Right lobe of liver (tissue), 4 donors: ENCODE measurements at regions not wholly inside any gene's neighbourhood (a gene's known extent, or its start where the extent isn't known, plus 50 kb on each side); places are given as distances from the start of the nearest gene placed in this dataset.
"Not testable (repeated sequence)": the region's sequence is repeated elsewhere in the genome, so short reads cannot be mapped to it uniquely, and the experiment has no call there.

ENCODE experiments used
- POLR2A ChIP-seq: fragments of 450-650 bp; IDR thresholded peaks from one replicate; pipeline ENCODE4 v1.6.1; 2017; ENCODE audit warnings: antibody characterized with exemption, mild to moderate bottlenecking
- TF ChIP-seq, protein P1 (sequence below), 4 donors: fragments of 200-600 bp in 3 of 4; fragments of 450-650 bp in 1 of 4; IDR thresholded peaks; one replicate each; pipeline versions ENCODE4 v1.5.1 to v1.8.0; 2016 to 2022; ENCODE audit warnings: antibody characterized with exemption in 4 of 4, mild to moderate bottlenecking in 2 of 4
- donor health status: DM: no; HTN: no; CAD: no.
- donor health status: DM: no; HTN: no; CAD: no.
- donor health status: DM: no; HTN: yes; CAD: no.

DNA sequence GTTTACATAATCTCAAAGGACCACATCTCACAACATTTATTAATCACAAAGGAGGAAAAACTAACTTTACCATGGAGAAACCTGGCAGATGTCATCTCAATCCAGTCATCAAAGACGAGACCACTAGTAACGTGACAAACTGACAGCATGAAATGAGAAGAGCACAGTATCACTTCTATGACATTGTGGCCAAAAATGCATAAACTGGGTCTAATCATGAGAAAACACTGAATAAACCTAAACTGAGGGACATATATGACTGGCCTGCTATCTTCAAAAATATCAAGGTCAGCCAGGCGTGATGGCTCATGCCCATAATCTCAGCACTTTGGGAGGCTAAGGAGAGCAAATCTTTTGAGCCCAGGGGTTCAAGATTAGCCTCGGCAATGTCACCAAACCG is 619.0 kb downstream of the CDY1 start:
- TF ChIP-seq, protein P1, sequence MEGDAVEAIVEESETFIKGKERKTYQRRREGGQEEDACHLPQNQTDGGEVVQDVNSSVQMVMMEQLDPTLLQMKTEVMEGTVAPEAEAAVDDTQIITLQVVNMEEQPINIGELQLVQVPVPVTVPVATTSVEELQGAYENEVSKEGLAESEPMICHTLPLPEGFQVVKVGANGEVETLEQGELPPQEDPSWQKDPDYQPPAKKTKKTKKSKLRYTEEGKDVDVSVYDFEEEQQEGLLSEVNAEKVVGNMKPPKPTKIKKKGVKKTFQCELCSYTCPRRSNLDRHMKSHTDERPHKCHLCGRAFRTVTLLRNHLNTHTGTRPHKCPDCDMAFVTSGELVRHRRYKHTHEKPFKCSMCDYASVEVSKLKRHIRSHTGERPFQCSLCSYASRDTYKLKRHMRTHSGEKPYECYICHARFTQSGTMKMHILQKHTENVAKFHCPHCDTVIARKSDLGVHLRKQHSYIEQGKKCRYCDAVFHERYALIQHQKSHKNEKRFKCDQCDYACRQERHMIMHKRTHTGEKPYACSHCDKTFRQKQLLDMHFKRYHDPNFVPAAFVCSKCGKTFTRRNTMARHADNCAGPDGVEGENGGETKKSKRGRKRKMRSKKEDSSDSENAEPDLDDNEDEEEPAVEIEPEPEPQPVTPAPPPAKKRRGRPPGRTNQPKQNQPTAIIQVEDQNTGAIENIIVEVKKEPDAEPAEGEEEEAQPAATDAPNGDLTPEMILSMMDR (IDR thresholded peaks at IDR 0.05) = not testable (repeated sequence)
- not testable (repeated sequence) for TF ChIP-seq POLR2A
